IMR-90 (cell line): ENCODE measurements at regions not wholly inside any gene's neighbourhood (a gene's known extent, or its start where the extent isn't known, plus 50 kb on each side); places are given as distances from the start of the nearest gene placed in this dataset.

Experiments used
- ATAC-seq: fragments of 200-7000 bp; cut with Tn5 transposase; 2 replicates; pipeline ENCODE4 v1.9.1; 2020; ENCODE audit warnings: low read depth, mild to moderate bottlenecking, moderate library complexity
- BruUV-seq: library from RNA; stranded (reverse); fragments of 400-500 nt; replicated peaks from 2 replicates; lab custom pipeline; 2021; lab: Mats Ljungman, UMichigan
- CTCF ChIA-PET: fragments of 300-600 bp; formaldehyde crosslinking; extraction: SDS; loops from one replicate; lab custom pipeline; 2021; ENCODE audit warnings: antibody characterized with exemption; lab: Yijun Ruan, JAX
- POLR2A ChIA-PET: fragments of 300-600 bp; sonication (Branson Sonifier 250); formaldehyde crosslinking; loops from one replicate; lab custom pipeline; 2022; ENCODE audit warnings: antibody characterized with exemption; ENCODE audit not compliant: unreplicated experiment; lab: Charles Lee
- DNase-seq: peaks from one replicate; pipeline ENCODE4 v3.0.0; 2013
- H2AFZ ChIP-seq: replicated peaks from 2 replicates; pipeline ENCODE3; 2013; ENCODE audit warnings: low read length, mild to moderate bottlenecking; ENCODE audit not compliant: poor library complexity
- H2AK5ac ChIP-seq: 2 replicates; pipeline ENCODE4 v1.6.1; 2013; ENCODE audit warnings: low read depth, low read length, inconsistent platforms
- H2AK9ac ChIP-seq: replicated peaks from 2 replicates; pipeline ENCODE3; 2013; ENCODE audit warnings: mild to moderate bottlenecking, low read depth, low read length, moderate library complexity; ENCODE audit not compliant: poor library complexity
- H2BK120ac ChIP-seq: 2 replicates; pipeline ENCODE4 v1.6.1; 2013; ENCODE audit warnings: low read depth, low read length, inconsistent platforms
- H2BK15ac ChIP-seq: 3 replicates; pipeline ENCODE4 v1.6.1; 2013; ENCODE audit warnings: low read depth, low read length, inconsistent platforms
- H2BK20ac ChIP-seq: 2 replicates; pipeline ENCODE4 v1.6.1; 2013; ENCODE audit warnings: low read depth, mild to moderate bottlenecking, inconsistent platforms, low read length, moderate library complexity
- H2BK5ac ChIP-seq: 2 replicates; pipeline ENCODE4 v1.6.1; 2013; ENCODE audit warnings: mild to moderate bottlenecking, low read depth, low read length, inconsistent platforms; ENCODE audit not compliant: poor library complexity, severe bottlenecking
- H3K14ac ChIP-seq: replicated peaks from 2 replicates; pipeline ENCODE4 v1.6.1; 2013; ENCODE audit warnings: low read depth, low read length, inconsistent platforms
- H3K18ac ChIP-seq: 2 replicates; pipeline ENCODE4 v1.6.1; 2013; ENCODE audit warnings: low read depth, low read length, control low read depth
- H3K23ac ChIP-seq: 2 replicates; pipeline ENCODE4 v1.6.1; 2013; ENCODE audit warnings: low read depth, low read length, inconsistent platforms
- H3K27ac ChIP-seq: 2 replicates; pipeline ENCODE4 v1.5.1; 2013; ENCODE audit warnings: mild to moderate bottlenecking, control low read depth, low read length; ENCODE audit not compliant: insufficient read depth
- H3K27me3 ChIP-seq: 2 replicates; pipeline ENCODE4 v1.6.1; 2013; ENCODE audit warnings: low read length; ENCODE audit not compliant: control insufficient read depth, insufficient read depth
- H3K36me3 ChIP-seq: 2 replicates; pipeline ENCODE4 v1.6.1; 2013; ENCODE audit warnings: low read length, mixed read lengths; ENCODE audit not compliant: control insufficient read depth, insufficient read depth
- H3K4ac ChIP-seq: 2 replicates; pipeline ENCODE4 v1.6.1; 2013; ENCODE audit warnings: low read depth, low read length, inconsistent platforms
- H3K4me1 ChIP-seq: 2 replicates; pipeline ENCODE4 v1.6.1; 2013; ENCODE audit warnings: low read length, mixed read lengths; ENCODE audit not compliant: control insufficient read depth, insufficient read depth
- H3K4me2 ChIP-seq: 2 replicates; pipeline ENCODE4 v1.6.1; 2013; ENCODE audit warnings: low read depth, mild to moderate bottlenecking, control low read depth, low read length, moderate library complexity
- H3K4me3 ChIP-seq: 2 replicates; pipeline ENCODE4 v1.5.1; 2013; ENCODE audit warnings: low read depth, mild to moderate bottlenecking, control low read depth, low read length, moderate library complexity; ENCODE audit not compliant: insufficient read depth
- H3K56ac ChIP-seq: 2 replicates; pipeline ENCODE4 v1.6.1; 2013; ENCODE audit warnings: low read length, inconsistent platforms; ENCODE audit not compliant: insufficient read depth; ENCODE audit errors: extremely low read depth
- H3K79me1 ChIP-seq, 2 experiments: 2 replicates each; pipeline ENCODE4 v1.6.1; 2013; ENCODE audit warnings: low read length in 2 of 2, inconsistent platforms in 1 of 2, low read depth in 1 of 2
- H3K9ac ChIP-seq: 2 replicates; pipeline ENCODE4 v1.6.1; 2013; ENCODE audit warnings: low read depth, low read length, control low read depth
- H3K9me1 ChIP-seq: 2 replicates; pipeline ENCODE4 v1.6.1; 2013; ENCODE audit warnings: low read length, inconsistent platforms; ENCODE audit not compliant: insufficient read depth
- H3K9me3 ChIP-seq: 2 replicates; pipeline ENCODE4 v1.6.1; 2013; ENCODE audit warnings: low read length; ENCODE audit not compliant: control insufficient read depth, insufficient read depth
- H4K20me1 ChIP-seq: 2 replicates; pipeline ENCODE4 v1.6.1; 2013; ENCODE audit warnings: low read length, inconsistent platforms; ENCODE audit not compliant: insufficient read depth
- H4K5ac ChIP-seq: 2 replicates; pipeline ENCODE4 v1.6.1; 2013; ENCODE audit warnings: mild to moderate bottlenecking, low read depth, low read length, control low read depth
- H4K8ac ChIP-seq, 2 experiments: 2 replicates each; pipeline ENCODE4 v1.6.1; 2013; ENCODE audit warnings: low read depth in 2 of 2, low read length in 2 of 2, control low read depth in 1 of 2, inconsistent platforms in 1 of 2
- H4K91ac ChIP-seq: 2 replicates; pipeline ENCODE4 v1.6.1; 2013; ENCODE audit warnings: low read depth, low read length, inconsistent platforms; ENCODE audit not compliant: insufficient read depth
- BHLHE40 ChIP-seq: fragments of 150-350 bp; IDR thresholded peaks from 2 replicates; pipeline ENCODE4 v1.6.1; 2016; ENCODE audit warnings: mild to moderate bottlenecking, low read depth, low read length
- CEBPB ChIP-seq: IDR thresholded peaks from 2 replicates; pipeline ENCODE4 v1.6.1; 2012; ENCODE audit warnings: low read depth, low read length, improper control_type of control experiment
- CHD1 ChIP-seq: IDR thresholded peaks from 2 replicates; pipeline ENCODE4 v1.6.1; 2012; ENCODE audit warnings: low read depth, low read length, improper control_type of control experiment
- CTCF ChIP-seq: conservative IDR thresholded peaks from 2 replicates; pipeline ENCODE4 v1.5.1; 2012; ENCODE audit warnings: mild to moderate bottlenecking, low read depth, low read length, improper control_type of control experiment
- MAFK ChIP-seq: IDR thresholded peaks from 2 replicates; pipeline ENCODE4 v1.6.1; 2012; ENCODE audit warnings: low read depth, low read length, improper control_type of control experiment
- MAZ ChIP-seq: IDR thresholded peaks from 2 replicates; pipeline ENCODE4 v1.6.1; 2012; ENCODE audit warnings: low read depth, mild to moderate bottlenecking, low read length, improper control_type of control experiment, moderate library complexity, borderline replicate concordance
- MXI1 ChIP-seq: IDR thresholded peaks from 2 replicates; pipeline ENCODE4 v1.6.1; 2012; ENCODE audit warnings: low read depth, mild to moderate bottlenecking, low read length, moderate library complexity, borderline replicate concordance
- NFE2L2 ChIP-seq: fragments of 150-350 bp; IDR thresholded peaks from 2 replicates; pipeline ENCODE4 v1.6.1; 2016; ENCODE audit warnings: low read depth, mild to moderate bottlenecking, low read length
- POLR2A ChIP-seq: IDR thresholded peaks from 2 replicates; pipeline ENCODE4 v1.6.1; 2012; ENCODE audit warnings: mild to moderate bottlenecking, low read depth, low read length
- RAD21 ChIP-seq: IDR thresholded peaks from 2 replicates; pipeline ENCODE4 v1.6.1; 2012; ENCODE audit warnings: low read length, improper control_type of control experiment
- RCOR1 ChIP-seq: IDR thresholded peaks from 2 replicates; pipeline ENCODE4 v1.6.1; 2012; ENCODE audit warnings: mild to moderate bottlenecking, low read length, improper control_type of control experiment; ENCODE audit not compliant: insufficient replicate concordance
- SMC3 ChIP-seq: fragments of 150-350 bp; IDR thresholded peaks from 2 replicates; pipeline ENCODE4 v1.6.1; 2016; ENCODE audit warnings: low read depth, mild to moderate bottlenecking, antibody characterized with exemption, low read length, moderate library complexity
- WGBS, 2 experiments: methylation state at CpG; one replicate each; pipeline versions ENCODE4 v1.1.5 to v1.1.7; 2013; ENCODE audit warnings: missing lambda C conversion rate in 2 of 2; ENCODE audit not compliant: insufficient read length in 1 of 2; ENCODE audit errors: extremely low coverage in 2 of 2; 5-methylcytosine and 5-hydroxymethylcytosine counted together
- dilution Hi-C: fragments of 300-500 bp; cut with HindIII; formaldehyde crosslinking; loops from one replicate; pipeline ENCODE4 v1.14.3; 2018; ENCODE audit warnings: low sequenced_read_pairs; ENCODE audit not compliant: unreplicated experiment
- in situ Hi-C: fragments of 300-500 bp; cut with MboI; formaldehyde crosslinking; loops from 3 replicates; pipeline ENCODE4 v1.14.3; 2019; ENCODE audit warnings: low sequenced_read_pairs, inconsistent platforms, mixed read lengths
- intact Hi-C: fragments of 100-400 bp; cut with micrococcal nuclease; formaldehyde crosslinking; loops from 2 replicates; pipeline ENCODE4 v1.10.0; 2022
- TF ChIP-seq, protein P1 (sequence below): fragments of 150-350 bp; IDR thresholded peaks from 2 replicates; pipeline ENCODE4 v1.6.1; 2017; ENCODE audit warnings: mild to moderate bottlenecking, antibody characterized with exemption, low read length, low read depth
- TF ChIP-seq, protein P2 (sequence below): fragments of 150-350 bp; IDR thresholded peaks from 2 replicates; pipeline ENCODE4 v1.6.1; 2016; ENCODE audit warnings: low read depth, mild to moderate bottlenecking, low read length, moderate library complexity, borderline replicate concordance

GRCh38 chr15:39393575-39394335 lies 187.1 kb upstream of the THBS1 start:
- Histone ChIP-seq H3K23ac (0 out of 2 replicates have a peak overlapping the region, but pooled peaks have one; percentile 12), H3K56ac (no peak overlapping the region), H3K9me1 (no peaks in the 10 kb centered on the region), H3K9ac (no peak overlapping the region), H2BK20ac (no peak overlapping the region), H3K27ac (no peak overlapping the region), H3K4me2 (no peak overlapping the region), H4K91ac (no peak overlapping the region), H3K36me3 (no peaks in the 10 kb centered on the region), H3K4me3 (no peak overlapping the region), H3K18ac (no peak overlapping the region), H2BK15ac (no peak overlapping the region), H3K27me3 (no peaks in the 10 kb centered on the region), H3K79me1 (no peaks in the 10 kb centered on the region), H2BK120ac (no peak overlapping the region), H4K5ac (no peak overlapping the region), H4K20me1 (no peaks in the 10 kb centered on the region), H3K4ac (no peak overlapping the region; the same call in 1 of the 2 replicates), H2AK9ac (no peak overlapping the region), H4K8ac (no peak overlapping the region), H2BK5ac (no peak overlapping the region), H3K9me3 (no peaks in the 10 kb centered on the region), H3K4me1 (peaks cover 4% of the 10 kb centered on the region; the same call in 1 of the 2 replicates), H2AK5ac (no peak overlapping the region), H3K14ac (no peak overlapping the region), H2AFZ (no peak overlapping the region)
- ChIA-PET POLR2A (no interaction called here), CTCF (interaction anchor here (0.6 kb wide), 1 partner anchor 189 kb away, joined by 3 read pairs; no protein-coding TSS in a partner anchor)
- ATAC-seq = no peak
- intact Hi-C loops = no loop called here
- no TSS peak for BruUV-seq
- no peak for DNase-seq
- no peak for TF ChIP-seq BHLHE40
- TF ChIP-seq, protein P1, sequence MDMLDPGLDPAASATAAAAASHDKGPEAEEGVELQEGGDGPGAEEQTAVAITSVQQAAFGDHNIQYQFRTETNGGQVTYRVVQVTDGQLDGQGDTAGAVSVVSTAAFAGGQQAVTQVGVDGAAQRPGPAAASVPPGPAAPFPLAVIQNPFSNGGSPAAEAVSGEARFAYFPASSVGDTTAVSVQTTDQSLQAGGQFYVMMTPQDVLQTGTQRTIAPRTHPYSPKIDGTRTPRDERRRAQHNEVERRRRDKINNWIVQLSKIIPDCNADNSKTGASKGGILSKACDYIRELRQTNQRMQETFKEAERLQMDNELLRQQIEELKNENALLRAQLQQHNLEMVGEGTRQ = no peak
- no peak for TF ChIP-seq MAZ
- no peak for TF ChIP-seq MAFK
- no peak for TF ChIP-seq CTCF
- TF ChIP-seq CHD1 = no peak
- TF ChIP-seq CEBPB = no peak
- no peak for TF ChIP-seq RAD21
- no peak for TF ChIP-seq MXI1
- no peak for TF ChIP-seq NFE2L2
- no peak for TF ChIP-seq RCOR1
- no peak for TF ChIP-seq POLR2A
- TF ChIP-seq, protein P2, sequence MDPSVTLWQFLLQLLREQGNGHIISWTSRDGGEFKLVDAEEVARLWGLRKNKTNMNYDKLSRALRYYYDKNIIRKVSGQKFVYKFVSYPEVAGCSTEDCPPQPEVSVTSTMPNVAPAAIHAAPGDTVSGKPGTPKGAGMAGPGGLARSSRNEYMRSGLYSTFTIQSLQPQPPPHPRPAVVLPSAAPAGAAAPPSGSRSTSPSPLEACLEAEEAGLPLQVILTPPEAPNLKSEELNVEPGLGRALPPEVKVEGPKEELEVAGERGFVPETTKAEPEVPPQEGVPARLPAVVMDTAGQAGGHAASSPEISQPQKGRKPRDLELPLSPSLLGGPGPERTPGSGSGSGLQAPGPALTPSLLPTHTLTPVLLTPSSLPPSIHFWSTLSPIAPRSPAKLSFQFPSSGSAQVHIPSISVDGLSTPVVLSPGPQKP = no peak
- no peak for TF ChIP-seq SMC3
- WGBS, 2 experiments = 82% methylated on average over 2 of the region's 4 CpGs; no CpG with 5 or more reads in 1 of the 2 experiments
- in situ Hi-C loops = no loop called here
- dilution Hi-C loops = no loop called here
